K562 (cell line): ENCODE measurements at regions not wholly inside any gene's neighbourhood (a gene's known extent, or its start where the extent isn't known, plus 50 kb on each side); places are given as distances from the start of the nearest gene placed in this dataset.

Experiments
- TCF7L2 ChIP-seq: fragments of 150-350 bp; IDR thresholded peaks from 2 replicates; pipeline ENCODE4 v1.6.1; 2016; ENCODE audit warnings: low read depth, mild to moderate bottlenecking, low read length, moderate library complexity
- ZNF431 ChIP-seq: sonication (generic); formaldehyde crosslinking; IDR thresholded peaks from 2 replicates; pipeline ENCODE4 v1.8.0; 2022; ENCODE audit warnings: mild to moderate bottlenecking, missing genetic modification reagents

GRCh38 chr5:125275725-125276090, 529.3 kb upstream of the ZNF608 start:
- TF ChIP-seq ZNF431 (CRISPR knock-in tag) (no peak), TCF7L2 (no peak)
